ENCODE measurements at regions not wholly inside any gene's neighbourhood (a gene's known extent, or its start where the extent isn't known, plus 50 kb on each side); places are given as distances from the start of the nearest gene placed in this dataset.

DNA sequence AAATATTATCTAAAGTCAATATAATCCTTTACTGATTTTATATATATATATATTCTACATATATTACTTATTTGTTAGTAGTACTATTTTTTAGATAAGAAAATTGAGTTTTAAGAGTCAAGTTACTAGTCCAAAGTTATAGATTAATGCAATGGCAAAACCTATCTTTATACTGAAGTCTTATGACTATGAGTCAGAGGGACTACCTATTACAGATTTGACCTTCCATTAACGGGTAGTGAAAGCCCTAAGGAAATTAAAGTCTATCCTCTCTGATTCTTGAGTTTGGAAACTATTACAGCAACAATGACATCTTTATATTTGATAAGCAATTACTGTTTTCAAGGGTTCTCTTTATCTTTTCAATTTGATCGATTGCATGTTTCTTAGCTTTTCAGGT, 315.8 kb downstream of the CASP12 start:
- H3K79me2 ChIP-seq (ENCODE audit: insufficient read depth, low read length): no peaks in the 10 kb centered on the region
- H3K9ac ChIP-seq (ENCODE audit: low read depth, low read length): no peak overlapping the region
- H3K27me3 ChIP-seq (ENCODE audit: insufficient read depth, low read length, poor library complexity): no peaks in the 10 kb centered on the region
- H3K4me1 ChIP-seq (ENCODE audit: insufficient read depth, low read length): no peaks in the 10 kb centered on the region
- DNase-seq (no peak), ATAC-seq (ENCODE audit: insufficient read depth, low read depth) (no peak)
- no peak overlapping the region for H3K4me3 ChIP-seq (ENCODE audit: low read depth in 1 of 2, low read length in 2 of 2)
- no peak overlapping the region for H2AFZ ChIP-seq (ENCODE audit: low read depth, low read length)
- no peak overlapping the region for H3K27ac ChIP-seq (ENCODE audit: low read length)
- H3K36me3 ChIP-seq (ENCODE audit: insufficient read depth, low read length): no peaks in the 10 kb centered on the region
- H3K9me3 ChIP-seq (ENCODE audit: insufficient read depth, low read length, severe bottlenecking): no peaks in the 10 kb centered on the region
- no peaks in the 10 kb centered on the region for H4K20me1 ChIP-seq (ENCODE audit: insufficient read depth, low read length)
- H3K4me2 ChIP-seq (ENCODE audit: insufficient read depth, low read length): no peak overlapping the region
- TF ChIP-seq CTCF (IDR thresholded peaks at IDR 0.05; ENCODE audit: borderline replicate concordance, extremely low read depth, low read length, poor library complexity, severe bottlenecking): no peak
- TF ChIP-seq EZH2 (IDR thresholded peaks at IDR 0.05; ENCODE audit: borderline replicate concordance, low read depth, low read length, severe bottlenecking): no peak

DNA sequence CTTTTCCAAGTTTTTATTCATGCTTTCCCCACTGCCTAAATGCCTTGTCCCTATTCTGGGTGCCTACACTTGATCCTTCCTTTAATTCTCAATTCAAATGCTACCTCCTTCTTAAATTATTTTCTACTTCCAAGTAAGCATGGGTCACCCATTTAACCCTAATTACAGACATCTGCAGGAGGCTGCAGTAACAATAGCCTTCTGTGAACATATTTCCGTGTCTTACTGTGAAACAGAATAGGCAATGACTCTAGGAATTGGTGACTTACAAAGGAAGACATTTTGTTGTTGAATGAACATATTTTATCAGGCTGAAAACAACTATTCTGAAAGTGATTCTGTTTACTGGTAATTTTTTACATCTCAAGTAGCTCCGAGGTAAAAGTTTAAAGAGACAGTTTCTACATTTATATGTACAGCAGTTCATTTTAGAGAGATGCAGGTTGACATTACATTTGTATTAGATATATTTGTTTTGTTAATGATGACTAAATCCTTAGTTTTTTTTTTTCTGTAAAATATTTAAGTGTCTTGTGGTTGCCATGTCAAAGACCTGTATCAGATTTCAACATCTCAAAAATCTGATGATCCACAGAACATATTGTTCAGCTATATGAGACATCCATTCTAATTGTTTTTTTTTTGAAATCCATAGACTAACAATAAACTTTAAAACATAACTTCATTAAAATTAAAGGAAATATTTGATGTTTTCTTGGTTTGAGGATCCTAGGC, 316.8 kb downstream of the CASP12 start:
- no peak for TF ChIP-seq CTCF (IDR thresholded peaks at IDR 0.05; ENCODE audit: borderline replicate concordance, extremely low read depth, low read length, poor library complexity, severe bottlenecking)
- no peak for TF ChIP-seq EZH2 (IDR thresholded peaks at IDR 0.05; ENCODE audit: borderline replicate concordance, low read depth, low read length, severe bottlenecking)
- ATAC-seq (ENCODE audit: insufficient read depth, low read depth) (no peak), DNase-seq (no peak)
- H3K9me3 ChIP-seq (ENCODE audit: insufficient read depth, low read length, severe bottlenecking): no peaks in the 10 kb centered on the region
- H2AFZ ChIP-seq (ENCODE audit: low read depth, low read length): no peak overlapping the region
- H3K36me3 ChIP-seq (ENCODE audit: insufficient read depth, low read length): no peaks in the 10 kb centered on the region
- no peaks in the 10 kb centered on the region for H4K20me1 ChIP-seq (ENCODE audit: insufficient read depth, low read length)
- H3K27me3 ChIP-seq (ENCODE audit: insufficient read depth, low read length, poor library complexity): no peaks in the 10 kb centered on the region
- no peaks in the 10 kb centered on the region for H3K79me2 ChIP-seq (ENCODE audit: insufficient read depth, low read length)
- H3K9ac ChIP-seq (ENCODE audit: low read depth, low read length): no peak overlapping the region
- H3K27ac ChIP-seq (ENCODE audit: low read length): no peak overlapping the region
- no peak overlapping the region for H3K4me3 ChIP-seq (ENCODE audit: low read depth in 1 of 2, low read length in 2 of 2)
- H3K4me1 ChIP-seq (ENCODE audit: insufficient read depth, low read length): no peaks in the 10 kb centered on the region
- no peak overlapping the region for H3K4me2 ChIP-seq (ENCODE audit: insufficient read depth, low read length)

DNA sequence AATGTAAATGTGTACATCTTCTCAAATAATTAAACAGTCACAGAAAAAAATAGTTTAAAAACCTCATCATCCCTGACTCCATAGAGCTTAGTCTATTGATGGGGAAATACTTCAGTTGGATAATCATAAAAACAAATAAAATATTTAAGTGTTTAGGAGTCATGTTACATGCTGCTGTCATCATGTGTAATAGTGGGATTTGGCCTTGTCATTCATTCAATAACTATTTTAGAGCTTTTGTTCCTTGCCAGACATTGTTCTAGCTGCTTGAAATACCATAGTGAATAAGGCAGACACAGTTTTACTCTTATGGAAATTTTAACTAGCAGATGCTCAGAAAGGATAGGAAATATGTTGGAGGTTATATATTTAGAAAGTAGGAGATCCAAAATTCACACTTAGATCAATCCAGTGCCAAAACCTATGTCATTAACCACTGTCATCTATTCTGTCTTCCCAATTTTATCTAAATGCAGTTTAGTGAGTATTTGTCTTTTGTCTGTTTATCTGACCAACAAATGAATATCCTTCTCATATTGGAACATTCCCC, 324.7 kb downstream of the CASP12 start:
- no peak overlapping the region for H3K4me2 ChIP-seq (ENCODE audit: insufficient read depth, low read length)
- no peaks in the 10 kb centered on the region for H3K79me2 ChIP-seq (ENCODE audit: insufficient read depth, low read length)
- no peak overlapping the region for H3K27ac ChIP-seq (ENCODE audit: low read length)
- no peaks in the 10 kb centered on the region for H3K36me3 ChIP-seq (ENCODE audit: insufficient read depth, low read length)
- no peak overlapping the region for H3K4me3 ChIP-seq (ENCODE audit: low read depth in 1 of 2, low read length in 2 of 2)
- H3K27me3 ChIP-seq (ENCODE audit: insufficient read depth, low read length, poor library complexity): no peaks in the 10 kb centered on the region
- no peak for ATAC-seq (ENCODE audit: insufficient read depth, low read depth)
- no peak for DNase-seq
- TF ChIP-seq EZH2 (IDR thresholded peaks at IDR 0.05; ENCODE audit: borderline replicate concordance, low read depth, low read length, severe bottlenecking) (no peak), CTCF (IDR thresholded peaks at IDR 0.05; ENCODE audit: borderline replicate concordance, extremely low read depth, low read length, poor library complexity, severe bottlenecking) (no peak)
- H3K9me3 ChIP-seq (ENCODE audit: insufficient read depth, low read length, severe bottlenecking): no peaks in the 10 kb centered on the region
- no peak overlapping the region for H2AFZ ChIP-seq (ENCODE audit: low read depth, low read length)
- H3K9ac ChIP-seq (ENCODE audit: low read depth, low read length): no peak overlapping the region
- no peaks in the 10 kb centered on the region for H3K4me1 ChIP-seq (ENCODE audit: insufficient read depth, low read length)
- H4K20me1 ChIP-seq (ENCODE audit: insufficient read depth, low read length): no peaks in the 10 kb centered on the region

Measured in DND-41 (cell line).